ENCODE measurements at regions not wholly inside any gene's neighbourhood (a gene's known extent, or its start where the extent isn't known, plus 50 kb on each side); places are given as distances from the start of the nearest gene placed in this dataset.

DNA sequence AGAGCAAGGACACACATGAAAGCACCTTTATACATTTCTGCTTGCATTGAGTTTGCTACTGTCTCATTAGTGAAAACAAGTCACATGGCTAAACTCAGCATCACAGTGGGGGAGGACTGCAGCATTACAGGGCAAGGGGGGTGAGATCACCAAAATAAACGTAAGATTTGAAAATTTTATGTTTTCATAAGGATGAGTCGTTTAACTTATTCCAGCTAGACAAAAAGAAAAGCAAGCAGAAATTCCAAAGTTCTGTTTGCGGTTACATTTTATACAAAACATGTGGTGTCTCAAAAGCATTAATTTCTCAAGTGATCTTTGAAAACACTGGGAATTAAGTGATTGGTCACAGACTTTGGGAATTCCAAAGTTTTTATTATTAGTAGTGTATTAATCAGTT, 261.4 kb upstream of the RXFP2 start:
- ATAC-seq (no peak), DNase-seq (no peak)
- Mint-ChIP-seq H3K4me3 (no peak overlapping the region), H3K36me3 (ENCODE audit: low read depth) (no peaks in the 10 kb centered on the region), H3K9me3 (ENCODE audit: low read depth) (no peaks in the 10 kb centered on the region), H3K27me3 (peaks cover 11% of the 10 kb centered on the region), H3K27ac (no peak overlapping the region), H3K4me1 (no peaks in the 10 kb centered on the region)
- POLR2A ChIA-PET: no interaction called here
- CTCF ChIA-PET: no interaction called here
- intact Hi-C loops (cut with DNase I, micrococcal nuclease): no loop called here

DNA sequence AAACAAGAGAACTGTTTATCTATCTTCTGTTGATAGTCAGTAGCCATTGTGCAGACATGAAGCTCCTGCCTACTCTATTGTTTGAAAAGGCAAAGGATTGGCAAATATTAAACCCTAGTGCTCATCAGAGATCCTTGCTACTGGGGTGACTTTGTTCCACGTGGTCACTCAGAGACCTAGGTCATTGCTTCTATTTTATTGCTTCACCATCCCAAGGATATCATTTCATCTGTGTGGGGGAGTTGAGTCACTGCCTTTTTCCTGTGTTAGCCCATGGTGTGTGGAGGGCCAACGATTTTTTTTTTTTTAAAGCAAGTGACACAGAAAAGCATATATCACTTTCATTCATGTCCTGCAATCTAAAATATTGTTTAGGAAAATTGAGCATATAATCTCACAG, 254.1 kb upstream of the RXFP2 start:
- CTCF ChIA-PET: no interaction called here
- DNase-seq (no peak), ATAC-seq (no peak)
- H3K36me3 Mint-ChIP-seq (ENCODE audit: low read depth): no peaks in the 10 kb centered on the region
- POLR2A ChIA-PET: no interaction called here
- peaks cover under 1% of the 10 kb centered on the region for H3K27me3 Mint-ChIP-seq
- no peaks in the 10 kb centered on the region for H3K4me1 Mint-ChIP-seq
- H3K27ac Mint-ChIP-seq: no peak overlapping the region
- intact Hi-C loops (cut with DNase I, micrococcal nuclease): no loop called here
- H3K9me3 Mint-ChIP-seq (ENCODE audit: low read depth): no peaks in the 10 kb centered on the region
- no peak overlapping the region for H3K4me3 Mint-ChIP-seq

DNA sequence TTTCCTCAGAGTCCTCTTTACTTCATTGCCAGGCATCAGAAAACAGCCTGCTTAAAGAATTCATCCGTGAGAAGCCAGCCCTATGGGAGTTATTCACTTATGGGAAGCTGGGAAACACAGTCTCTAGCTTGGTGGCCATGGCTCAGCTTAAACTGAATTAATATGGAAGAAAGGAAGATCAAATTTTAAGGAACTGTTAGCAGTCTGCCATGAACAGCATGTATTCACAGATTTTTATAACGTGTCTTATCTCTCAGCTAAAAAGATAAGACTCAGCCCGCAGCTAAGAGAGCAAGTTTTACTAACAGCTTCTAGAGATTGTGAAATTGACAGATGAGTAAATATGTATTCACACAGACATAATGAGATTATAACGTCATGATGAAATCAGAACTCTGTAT, 253.7 kb upstream of the RXFP2 start:
- no peaks in the 10 kb centered on the region for H3K9me3 Mint-ChIP-seq (ENCODE audit: low read depth)

DNA sequence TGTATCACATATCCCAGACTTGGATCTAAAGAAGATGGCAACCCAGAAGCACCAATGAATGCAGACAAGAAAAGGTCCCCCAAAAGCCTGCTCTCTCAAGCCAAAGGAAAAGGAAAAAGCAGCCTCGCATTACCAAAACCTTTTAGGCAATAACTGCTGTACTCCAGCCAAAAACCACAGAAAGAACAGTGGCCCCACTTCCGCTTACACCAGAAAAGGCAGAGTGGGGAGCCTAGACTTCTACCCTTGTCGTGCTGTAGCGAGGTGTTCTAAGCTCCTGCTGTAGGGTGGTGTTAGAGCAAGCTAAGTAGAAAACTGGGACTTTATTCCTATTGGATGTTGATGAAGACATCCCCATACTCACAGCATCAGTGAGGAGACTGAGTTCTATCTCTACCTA, 244.0 kb upstream of the RXFP2 start:
- ChIA-PET POLR2A (no interaction called here), CTCF (no interaction called here)
- DNase-seq (no peak), ATAC-seq (no peak)
- Mint-ChIP-seq H3K4me1 (no peaks in the 10 kb centered on the region), H3K36me3 (ENCODE audit: low read depth) (peaks cover 2% of the 10 kb centered on the region), H3K27me3 (peaks cover 3% of the 10 kb centered on the region), H3K27ac (no peak overlapping the region), H3K4me3 (no peak overlapping the region), H3K9me3 (ENCODE audit: low read depth) (peaks cover 9% of the 10 kb centered on the region)
- intact Hi-C loops (cut with DNase I, micrococcal nuclease): no loop called here

More for the DNA sequence above, 253.7 kb upstream of the RXFP2 start:
- Mint-ChIP-seq H3K36me3 (ENCODE audit: low read depth) (no peaks in the 10 kb centered on the region), H3K4me1 (no peaks in the 10 kb centered on the region), H3K27me3 (no peaks in the 10 kb centered on the region), H3K4me3 (no peak overlapping the region), H3K27ac (no peak overlapping the region)
- ChIA-PET POLR2A (no interaction called here), CTCF (no interaction called here)
- intact Hi-C loops (cut with DNase I, micrococcal nuclease): no loop called here
- DNase-seq: no peak
- no peak for ATAC-seq

DNA sequence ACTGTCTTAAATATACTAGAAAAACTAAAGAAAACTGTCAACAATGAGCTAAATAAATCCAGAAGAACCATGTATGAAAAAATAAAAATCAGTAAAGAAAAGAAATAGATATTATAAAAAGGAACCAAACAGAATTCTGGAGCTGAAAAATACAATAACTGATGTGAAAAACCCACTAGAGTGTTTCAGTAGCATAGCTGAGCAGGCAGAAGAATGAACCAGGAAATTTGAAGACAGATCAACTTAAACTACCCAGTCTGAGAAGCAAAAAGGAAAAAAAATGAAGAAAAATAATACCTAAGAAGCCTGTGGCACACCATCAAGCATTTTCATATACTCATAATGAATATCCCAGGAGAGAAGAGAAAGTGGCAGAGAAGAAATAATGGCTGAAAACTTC, 240.1 kb upstream of the RXFP2 start:
- no peak for ATAC-seq
- H3K36me3 Mint-ChIP-seq (ENCODE audit: low read depth): peaks cover 2% of the 10 kb centered on the region

DNA sequence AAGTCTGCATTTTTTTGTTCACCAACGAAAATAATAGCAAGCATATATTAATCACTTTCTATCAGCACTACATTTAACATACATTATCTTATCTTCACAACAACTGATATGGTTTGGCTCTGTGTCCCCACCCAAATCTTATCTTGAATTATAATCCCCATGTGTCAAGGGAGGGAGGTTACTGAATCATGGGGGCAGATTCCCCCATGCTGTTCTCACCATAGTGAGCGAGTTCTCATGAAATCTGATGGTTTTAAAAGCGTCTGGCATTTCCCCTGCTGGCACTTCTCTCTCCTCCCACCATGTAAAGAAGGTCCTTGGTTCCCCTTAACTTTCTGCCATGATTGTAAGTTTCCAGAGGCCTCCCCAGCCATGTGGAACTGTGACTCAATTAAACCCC, 235.7 kb upstream of the RXFP2 start:
- ATAC-seq: no peak
- ChIA-PET POLR2A (no interaction called here), CTCF (no interaction called here)
- no peaks in the 10 kb centered on the region for H3K27me3 Mint-ChIP-seq
- no peak for DNase-seq
- H3K4me1 Mint-ChIP-seq: no peaks in the 10 kb centered on the region
- H3K4me3 Mint-ChIP-seq: no peak overlapping the region
- intact Hi-C loops (cut with DNase I, micrococcal nuclease): no loop called here
- H3K27ac Mint-ChIP-seq: no peak overlapping the region
- peaks cover 2% of the 10 kb centered on the region for H3K36me3 Mint-ChIP-seq (ENCODE audit: low read depth)
- H3K9me3 Mint-ChIP-seq (ENCODE audit: low read depth): peaks cover 7% of the 10 kb centered on the region

More for the DNA sequence above, 240.1 kb upstream of the RXFP2 start:
- intact Hi-C loops (cut with DNase I, micrococcal nuclease): no loop called here
- ChIA-PET POLR2A (no interaction called here), CTCF (no interaction called here)
- Mint-ChIP-seq H3K4me1 (no peaks in the 10 kb centered on the region), H3K9me3 (ENCODE audit: low read depth) (peaks cover 9% of the 10 kb centered on the region), H3K27me3 (no peaks in the 10 kb centered on the region), H3K27ac (no peak overlapping the region), H3K4me3 (no peak overlapping the region)
- no peak for DNase-seq

DNA sequence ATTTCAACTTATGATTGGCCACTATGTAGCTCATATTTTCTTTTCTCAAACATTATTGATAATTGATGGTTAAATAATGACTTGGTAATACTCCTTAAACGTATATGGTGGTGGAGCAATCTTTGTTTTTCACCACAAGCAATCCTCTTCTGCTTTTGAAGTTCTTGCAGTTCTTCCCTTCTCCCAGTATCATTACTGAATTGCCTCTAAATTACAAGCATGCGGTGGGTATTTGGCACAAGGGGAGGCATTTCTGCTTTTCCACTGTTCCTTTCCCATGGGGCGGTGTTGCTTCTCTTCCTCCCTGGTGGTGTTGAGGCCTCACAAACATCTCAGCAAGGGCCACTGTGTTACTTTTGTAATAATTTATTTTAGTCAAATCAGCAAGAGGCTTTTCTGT, 234.4 kb upstream of the RXFP2 start:
- intact Hi-C loops (cut with DNase I, micrococcal nuclease): no loop called here
- no peak overlapping the region for H3K4me3 Mint-ChIP-seq
- no peak overlapping the region for H3K27ac Mint-ChIP-seq
- ATAC-seq (no peak), DNase-seq (no peak)
- CTCF ChIA-PET: no interaction called here
- no peaks in the 10 kb centered on the region for H3K27me3 Mint-ChIP-seq
- no peaks in the 10 kb centered on the region for H3K4me1 Mint-ChIP-seq
- no peaks in the 10 kb centered on the region for H3K9me3 Mint-ChIP-seq (ENCODE audit: low read depth)
- POLR2A ChIA-PET: no interaction called here
- no peaks in the 10 kb centered on the region for H3K36me3 Mint-ChIP-seq (ENCODE audit: low read depth)

DNA sequence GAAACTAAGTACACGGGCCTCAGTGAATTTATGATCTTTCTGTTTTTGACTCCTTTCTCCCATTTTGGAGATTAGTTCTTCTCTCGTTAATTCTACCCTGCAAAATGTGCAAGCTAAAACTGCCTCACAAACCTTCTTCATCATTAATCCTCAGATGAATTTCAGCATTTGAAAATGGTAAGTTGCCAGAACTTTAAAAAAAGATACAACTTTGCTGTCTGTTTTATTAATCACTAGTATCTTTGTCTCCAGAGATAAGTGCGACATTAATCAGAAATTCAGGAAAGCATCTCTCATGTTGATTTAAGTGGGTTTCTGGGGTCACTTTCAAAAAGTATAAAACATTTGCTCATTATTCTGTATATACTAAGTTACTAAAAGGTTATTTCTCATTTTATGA, 227.0 kb upstream of the RXFP2 start:
- H3K27me3 Mint-ChIP-seq: peaks cover 13% of the 10 kb centered on the region
- ATAC-seq (no peak), DNase-seq (no peak)
- H3K9me3 Mint-ChIP-seq (ENCODE audit: low read depth): no peaks in the 10 kb centered on the region
- ChIA-PET POLR2A (interaction anchor here (0.6 kb wide), 1 partner anchor 84 kb away, joined by 3 read pairs; no protein-coding TSS in a partner anchor), CTCF (interaction anchor here (1.2 kb wide), 2 partner anchors 26 to 229 kb away, joined by 3 to 4 read pairs; no protein-coding TSS in a partner anchor)
- H3K4me3 Mint-ChIP-seq: no peak overlapping the region
- intact Hi-C loops (cut with DNase I, micrococcal nuclease): no loop called here
- no peaks in the 10 kb centered on the region for H3K4me1 Mint-ChIP-seq
- H3K27ac Mint-ChIP-seq: no peak overlapping the region
- no peaks in the 10 kb centered on the region for H3K36me3 Mint-ChIP-seq (ENCODE audit: low read depth)

DNA sequence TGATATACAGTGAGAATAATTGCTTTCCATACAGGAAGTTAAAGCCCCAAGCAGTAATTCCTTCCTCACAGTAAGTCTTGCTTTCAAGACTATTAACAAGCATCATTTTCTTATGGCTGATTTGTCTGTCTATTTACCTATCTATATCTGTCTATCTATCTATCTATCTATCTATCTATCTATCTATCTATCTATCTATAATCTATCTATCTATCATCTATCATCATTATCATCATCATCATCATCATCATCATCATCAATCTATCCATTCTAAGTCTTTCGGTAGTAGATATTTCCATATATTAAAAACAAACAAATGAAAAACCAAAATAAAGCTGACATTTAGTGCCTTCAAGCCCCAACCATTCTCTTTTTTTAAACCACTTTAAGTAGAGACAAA, 224.4 kb upstream of the RXFP2 start:
- peaks cover 13% of the 10 kb centered on the region for H3K27me3 Mint-ChIP-seq
- intact Hi-C loops (cut with DNase I, micrococcal nuclease): no loop called here
- ATAC-seq (no peak), DNase-seq (no peak)
- ChIA-PET POLR2A (no interaction called here), CTCF (no interaction called here)
- H3K4me3 Mint-ChIP-seq: no peak overlapping the region
- H3K9me3 Mint-ChIP-seq (ENCODE audit: low read depth): no peaks in the 10 kb centered on the region
- H3K36me3 Mint-ChIP-seq (ENCODE audit: low read depth): no peaks in the 10 kb centered on the region
- H3K4me1 Mint-ChIP-seq: no peaks in the 10 kb centered on the region
- no peak overlapping the region for H3K27ac Mint-ChIP-seq

DNA sequence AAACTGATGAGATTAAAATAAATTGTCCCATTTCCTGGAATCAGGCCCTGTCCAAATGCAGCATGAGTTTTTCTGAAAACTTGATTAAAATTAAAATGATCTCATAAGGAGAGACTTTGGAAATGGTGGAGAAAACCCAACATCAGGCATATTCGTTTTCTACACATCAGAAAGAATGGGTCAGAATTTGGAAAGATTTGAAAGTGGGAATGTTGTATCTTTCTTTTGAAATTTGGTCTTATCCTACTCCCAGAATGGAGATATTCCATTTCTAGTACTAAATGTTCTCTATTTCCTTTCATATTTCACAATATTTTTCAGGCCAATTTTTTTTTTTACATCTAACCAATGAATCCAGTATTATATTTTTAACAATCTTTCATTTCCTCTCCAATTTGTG, 223.9 kb upstream of the RXFP2 start:
- Mint-ChIP-seq H3K36me3 (ENCODE audit: low read depth) (no peaks in the 10 kb centered on the region), H3K4me1 (no peaks in the 10 kb centered on the region), H3K9me3 (ENCODE audit: low read depth) (no peaks in the 10 kb centered on the region), H3K27me3 (peaks cover 9% of the 10 kb centered on the region), H3K4me3 (no peak overlapping the region), H3K27ac (no peak overlapping the region)
- CTCF ChIA-PET: no interaction called here
- POLR2A ChIA-PET: no interaction called here
- intact Hi-C loops (cut with DNase I, micrococcal nuclease): no loop called here
- DNase-seq (no peak), ATAC-seq (no peak)

DNA sequence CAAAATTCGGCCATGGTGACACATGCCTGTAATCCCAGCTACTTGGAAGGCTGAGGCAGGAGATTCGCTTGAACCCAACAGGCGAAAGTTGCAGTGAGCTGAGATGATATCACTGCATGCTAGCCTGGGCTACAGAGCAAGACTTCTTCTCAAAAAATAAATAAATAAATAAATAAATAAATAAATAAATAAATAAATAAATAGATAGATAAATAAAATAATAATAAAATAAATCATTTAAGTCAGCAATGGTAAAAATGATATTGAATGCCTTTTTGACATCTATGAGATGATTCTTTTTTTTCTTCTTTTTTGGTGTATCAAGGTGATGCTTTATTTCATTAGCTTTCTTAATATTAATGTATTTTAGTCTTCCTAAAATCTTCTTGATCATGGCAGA, 221.7 kb upstream of the RXFP2 start:
- intact Hi-C loops (cut with DNase I, micrococcal nuclease): no loop called here
- Mint-ChIP-seq H3K4me3 (no peak overlapping the region), H3K27ac (no peak overlapping the region), H3K27me3 (peaks cover 2% of the 10 kb centered on the region), H3K36me3 (ENCODE audit: low read depth) (no peaks in the 10 kb centered on the region), H3K4me1 (no peaks in the 10 kb centered on the region), H3K9me3 (ENCODE audit: low read depth) (no peaks in the 10 kb centered on the region)
- ChIA-PET CTCF (interaction anchor here (1.4 kb wide), 1 partner anchor 162 kb away, joined by 3 read pairs; no protein-coding TSS in a partner anchor), POLR2A (no interaction called here)
- DNase-seq (no peak), ATAC-seq (no peak)

DNA sequence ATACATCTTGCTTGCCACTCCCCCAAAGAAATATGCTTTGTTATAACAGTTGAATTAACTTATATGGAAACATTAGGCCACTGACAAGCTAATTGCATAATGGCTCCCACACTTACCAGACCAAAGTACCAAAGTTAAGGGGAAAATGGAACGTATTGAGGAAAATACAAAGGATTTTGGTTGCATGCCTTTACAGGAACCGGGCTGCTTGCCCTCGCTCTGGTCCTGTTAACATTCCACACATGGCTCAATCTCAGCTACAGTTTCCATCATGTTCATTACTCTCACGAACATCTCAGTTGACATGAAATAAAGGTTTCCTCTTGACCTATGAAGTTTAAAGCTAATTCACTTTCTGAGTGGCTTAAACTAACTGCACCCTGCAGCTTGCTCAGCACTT, 220.7 kb upstream of the RXFP2 start:
- Mint-ChIP-seq H3K4me3 (no peak overlapping the region), H3K36me3 (ENCODE audit: low read depth) (no peaks in the 10 kb centered on the region), H3K27me3 (peaks cover 2% of the 10 kb centered on the region), H3K4me1 (no peaks in the 10 kb centered on the region), H3K9me3 (ENCODE audit: low read depth) (no peaks in the 10 kb centered on the region), H3K27ac (no peak overlapping the region)
- CTCF ChIA-PET: interaction anchor here (0.7 to 1.4 kb wide), 3 partner anchors 11 to 320 kb away, joined by 3 read pairs; no protein-coding TSS in a partner anchor
- ATAC-seq: no peak
- POLR2A ChIA-PET: no interaction called here
- no peak for DNase-seq
- intact Hi-C loops (cut with DNase I, micrococcal nuclease): no loop called here

DNA sequence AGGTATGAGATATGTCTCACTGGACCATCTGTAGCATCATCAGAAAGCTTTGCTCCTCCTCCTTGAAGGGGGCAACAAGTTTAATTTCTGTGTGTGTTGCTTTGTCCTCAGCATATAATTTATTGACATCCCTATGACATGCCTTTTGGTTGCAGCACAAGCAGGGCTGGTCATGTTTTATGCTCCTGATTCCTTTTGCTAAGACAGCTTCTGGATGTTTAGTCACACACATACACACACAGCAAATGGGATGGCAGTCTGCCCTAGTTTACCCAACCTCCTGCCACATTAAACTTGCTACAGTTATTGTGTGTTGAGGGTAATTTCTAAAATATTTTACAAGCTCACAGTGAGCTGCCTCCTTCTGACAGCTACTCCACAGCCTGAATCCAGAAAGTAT, 217.9 kb upstream of the RXFP2 start:
- ATAC-seq: no peak
- no peak for DNase-seq
- no peaks in the 10 kb centered on the region for H3K4me1 Mint-ChIP-seq
- ChIA-PET CTCF (interaction anchor here (0.6 kb wide), 1 partner anchor 790 kb away, joined by 3 read pairs; no protein-coding TSS in a partner anchor), POLR2A (no interaction called here)
- no peak overlapping the region for H3K27ac Mint-ChIP-seq
- intact Hi-C loops (cut with DNase I, micrococcal nuclease): no loop called here
- no peaks in the 10 kb centered on the region for H3K27me3 Mint-ChIP-seq
- H3K9me3 Mint-ChIP-seq (ENCODE audit: low read depth): no peaks in the 10 kb centered on the region
- no peak overlapping the region for H3K4me3 Mint-ChIP-seq
- H3K36me3 Mint-ChIP-seq (ENCODE audit: low read depth): no peaks in the 10 kb centered on the region

All from activated CD4-positive, alpha-beta T cell treated with anti-CD3 and anti-CD28 coated beads for 36 hours (primary cell).